ENCODE measurements at regions not wholly inside any gene's neighbourhood (a gene's known extent, or its start where the extent isn't known, plus 50 kb on each side); places are given as distances from the start of the nearest gene placed in this dataset.

DNA sequence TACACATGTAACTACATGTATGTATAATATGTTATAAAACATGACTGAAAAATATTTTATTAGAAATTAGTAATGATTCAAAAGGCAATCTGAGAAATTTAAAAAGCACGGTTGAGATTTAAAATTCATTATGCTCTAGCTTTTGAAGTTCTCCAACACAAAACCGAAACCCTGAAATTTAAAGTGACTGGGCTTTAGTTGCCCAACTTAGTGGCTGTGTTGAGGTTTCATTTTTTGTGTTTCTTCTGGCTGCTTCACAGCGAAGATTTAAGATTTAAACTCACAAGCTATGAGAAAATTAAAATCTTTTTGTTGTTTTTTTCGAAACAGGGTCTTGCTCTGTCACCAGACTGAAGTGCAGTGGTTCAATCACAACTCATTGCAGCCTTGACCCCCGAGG is 1058.7 kb downstream of the NCAM2 start:
- no peaks in the 10 kb centered on the region for H3K4me1 ChIP-seq
- H3K27me3 ChIP-seq = no peaks in the 10 kb centered on the region
- H3K9ac ChIP-seq (ENCODE audit: low read depth in 2 of 2, low read length in 2 of 2) = no peak overlapping the region
- no peaks in the 10 kb centered on the region for H3K36me3 ChIP-seq
- H3K27ac ChIP-seq = no peak overlapping the region
- no peaks in the 10 kb centered on the region for H3K9me3 ChIP-seq
- no peak for DNase-seq
- H3K4me3 ChIP-seq = no peak overlapping the region
- intact Hi-C loops (cut with DNase I) = no loop called here
- TF ChIP-seq, protein P1, sequence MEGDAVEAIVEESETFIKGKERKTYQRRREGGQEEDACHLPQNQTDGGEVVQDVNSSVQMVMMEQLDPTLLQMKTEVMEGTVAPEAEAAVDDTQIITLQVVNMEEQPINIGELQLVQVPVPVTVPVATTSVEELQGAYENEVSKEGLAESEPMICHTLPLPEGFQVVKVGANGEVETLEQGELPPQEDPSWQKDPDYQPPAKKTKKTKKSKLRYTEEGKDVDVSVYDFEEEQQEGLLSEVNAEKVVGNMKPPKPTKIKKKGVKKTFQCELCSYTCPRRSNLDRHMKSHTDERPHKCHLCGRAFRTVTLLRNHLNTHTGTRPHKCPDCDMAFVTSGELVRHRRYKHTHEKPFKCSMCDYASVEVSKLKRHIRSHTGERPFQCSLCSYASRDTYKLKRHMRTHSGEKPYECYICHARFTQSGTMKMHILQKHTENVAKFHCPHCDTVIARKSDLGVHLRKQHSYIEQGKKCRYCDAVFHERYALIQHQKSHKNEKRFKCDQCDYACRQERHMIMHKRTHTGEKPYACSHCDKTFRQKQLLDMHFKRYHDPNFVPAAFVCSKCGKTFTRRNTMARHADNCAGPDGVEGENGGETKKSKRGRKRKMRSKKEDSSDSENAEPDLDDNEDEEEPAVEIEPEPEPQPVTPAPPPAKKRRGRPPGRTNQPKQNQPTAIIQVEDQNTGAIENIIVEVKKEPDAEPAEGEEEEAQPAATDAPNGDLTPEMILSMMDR (IDR thresholded peaks at IDR 0.05) = no peak

DNA sequence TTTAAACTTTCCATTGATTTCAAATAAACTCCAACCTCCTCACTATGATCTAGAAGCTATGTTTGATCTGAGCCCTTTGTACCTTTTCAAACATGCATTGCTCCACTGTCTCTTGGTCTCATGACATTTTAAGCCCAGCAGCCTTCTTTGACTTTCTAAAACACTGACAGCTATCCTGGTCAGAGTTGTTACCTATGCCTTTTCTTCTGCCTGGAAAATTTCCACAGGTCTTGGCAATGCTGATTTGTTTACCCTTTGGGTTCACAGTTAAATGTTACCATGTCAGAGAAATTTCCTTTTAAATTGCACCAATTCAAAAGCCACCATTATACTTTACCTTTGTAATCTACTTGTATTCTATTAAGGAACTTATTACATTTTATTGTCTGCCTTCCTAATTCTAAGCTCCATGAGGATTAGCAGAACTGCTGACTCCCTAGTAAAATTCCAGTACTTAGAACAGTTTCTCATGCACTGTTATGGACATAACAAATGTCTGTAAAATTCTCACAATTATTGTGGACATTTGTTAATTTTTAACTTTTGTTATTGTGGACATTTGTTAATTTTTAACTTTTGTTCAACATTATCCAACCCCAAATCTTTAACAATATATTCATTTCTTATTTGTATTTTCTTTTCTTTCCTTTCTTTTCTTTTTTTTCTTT is 1064.4 kb downstream of the NCAM2 start:
- Histone ChIP-seq H3K27ac (peak overlapping the region; percentile 70), H3K4me1 (peaks cover 5% of the 10 kb centered on the region), H3K36me3 (no peaks in the 10 kb centered on the region), H3K9ac (ENCODE audit: low read depth in 2 of 2, low read length in 2 of 2) (no peak overlapping the region), H3K27me3 (no peaks in the 10 kb centered on the region), H3K9me3 (no peaks in the 10 kb centered on the region), H3K4me3 (peak overlapping the region; percentile 6)
- peak; percentile 47 for DNase-seq
- TF ChIP-seq, protein P1 (IDR thresholded peaks at IDR 0.05) = no peak
- intact Hi-C loops (cut with DNase I) = no loop called here

DNA sequence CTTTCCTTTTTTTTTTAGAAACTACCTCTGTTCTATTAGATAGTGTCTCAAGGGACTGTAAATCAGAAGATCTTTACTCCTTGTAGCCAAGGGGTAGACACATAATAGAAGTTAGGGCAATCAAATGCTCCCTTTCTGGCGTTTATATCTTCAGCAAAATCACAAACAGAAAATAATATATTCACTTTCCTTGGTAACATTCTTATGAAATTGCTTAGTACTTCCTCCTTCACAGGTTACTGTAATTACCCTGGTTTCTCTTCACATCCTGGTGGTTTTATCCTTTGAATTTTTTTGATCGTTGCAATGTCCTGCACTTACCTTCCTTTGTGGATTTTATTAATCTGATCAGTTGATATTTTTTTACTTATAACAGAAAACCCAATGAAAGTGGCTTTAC is 1064.9 kb downstream of the NCAM2 start:
- no peak for DNase-seq
- Histone ChIP-seq H3K4me1 (peaks cover 5% of the 10 kb centered on the region), H3K9me3 (no peaks in the 10 kb centered on the region), H3K4me3 (no peak overlapping the region), H3K27me3 (no peaks in the 10 kb centered on the region), H3K36me3 (no peaks in the 10 kb centered on the region), H3K9ac (ENCODE audit: low read depth in 2 of 2, low read length in 2 of 2) (no peak overlapping the region), H3K27ac (peak overlapping the region; percentile 70)
- intact Hi-C loops (cut with DNase I) = no loop called here
- TF ChIP-seq, protein P1 (IDR thresholded peaks at IDR 0.05) = no peak

DNA sequence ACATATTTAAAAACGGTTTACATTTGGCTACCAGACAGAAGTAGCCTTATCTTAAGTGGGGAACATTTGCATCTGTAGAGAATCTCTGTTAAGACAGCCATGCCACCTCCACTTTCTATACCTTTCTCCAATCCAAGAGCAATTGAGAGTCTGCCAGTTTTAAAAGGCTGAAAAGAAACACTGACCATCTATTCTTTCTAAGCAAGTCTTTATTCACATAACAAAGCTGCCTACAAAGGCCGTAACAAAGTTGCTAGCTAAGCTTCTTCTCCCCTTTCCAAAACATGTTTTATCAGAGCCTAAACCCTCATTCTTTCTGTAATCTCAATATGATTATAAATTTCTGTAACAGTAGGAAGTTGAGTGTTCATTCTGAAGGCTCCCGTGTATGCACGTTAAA is 1078.3 kb downstream of the NCAM2 start:
- Histone ChIP-seq H3K9ac (ENCODE audit: low read depth in 2 of 2, low read length in 2 of 2) (no peak overlapping the region), H3K4me1 (no peaks in the 10 kb centered on the region), H3K4me3 (no peak overlapping the region), H3K27me3 (no peaks in the 10 kb centered on the region), H3K36me3 (no peaks in the 10 kb centered on the region), H3K27ac (no peak overlapping the region), H3K9me3 (no peaks in the 10 kb centered on the region)
- intact Hi-C loops (cut with DNase I) = no loop called here
- TF ChIP-seq, protein P1 (IDR thresholded peaks at IDR 0.05) = no peak
- no peak for DNase-seq

DNA sequence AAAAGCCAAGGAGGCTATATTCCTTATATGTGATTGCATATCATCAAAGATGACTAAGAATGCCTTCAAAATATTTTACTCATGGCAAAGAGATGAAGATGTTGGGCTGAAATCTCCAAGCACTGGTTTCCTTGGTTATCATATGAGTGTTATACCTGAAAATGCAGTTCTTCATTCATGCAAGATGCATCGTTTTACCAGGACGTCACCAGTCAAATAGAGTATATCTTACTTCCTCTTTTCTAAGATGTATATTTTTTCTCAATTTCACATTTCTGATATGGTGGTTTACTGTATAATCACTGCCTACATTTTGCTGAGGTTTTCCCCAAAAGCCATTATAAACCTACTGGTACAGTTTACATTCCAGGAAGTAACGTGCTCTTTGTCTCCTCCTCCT is 1085.7 kb downstream of the NCAM2 start:
- no peak overlapping the region for H3K9ac ChIP-seq (ENCODE audit: low read depth in 2 of 2, low read length in 2 of 2)
- DNase-seq = no peak
- H3K4me1 ChIP-seq = no peaks in the 10 kb centered on the region
- H3K27me3 ChIP-seq = no peaks in the 10 kb centered on the region
- no peaks in the 10 kb centered on the region for H3K36me3 ChIP-seq
- no peak overlapping the region for H3K4me3 ChIP-seq
- no peaks in the 10 kb centered on the region for H3K9me3 ChIP-seq
- TF ChIP-seq, protein P1 (IDR thresholded peaks at IDR 0.05) = no peak
- intact Hi-C loops (cut with DNase I) = no loop called here
- H3K27ac ChIP-seq = no peak overlapping the region
